OCI-LY7 (cell line): ENCODE measurements at regions not wholly inside any gene's neighbourhood (a gene's known extent, or its start where the extent isn't known, plus 50 kb on each side); places are given as distances from the start of the nearest gene placed in this dataset.

Experiments used
- EZH2phosphoT487 ChIP-seq: fragments of 200-600 bp; sonication (generic); IDR thresholded peaks from 2 replicates; pipeline ENCODE4 v1.6.1; 2018; ENCODE audit warnings: low read depth, borderline replicate concordance, mild to moderate bottlenecking, mixed run types, antibody characterized with exemption, low read length, moderate library complexity, mixed read lengths
- TF ChIP-seq, protein P1 (sequence below): fragments of 200-600 bp; sonication (generic); conservative IDR thresholded peaks from 2 replicates; pipeline ENCODE4 v1.5.1; 2014; ENCODE audit warnings: mild to moderate bottlenecking, antibody characterized with exemption, low read length, moderate library complexity, mixed read lengths

DNA sequence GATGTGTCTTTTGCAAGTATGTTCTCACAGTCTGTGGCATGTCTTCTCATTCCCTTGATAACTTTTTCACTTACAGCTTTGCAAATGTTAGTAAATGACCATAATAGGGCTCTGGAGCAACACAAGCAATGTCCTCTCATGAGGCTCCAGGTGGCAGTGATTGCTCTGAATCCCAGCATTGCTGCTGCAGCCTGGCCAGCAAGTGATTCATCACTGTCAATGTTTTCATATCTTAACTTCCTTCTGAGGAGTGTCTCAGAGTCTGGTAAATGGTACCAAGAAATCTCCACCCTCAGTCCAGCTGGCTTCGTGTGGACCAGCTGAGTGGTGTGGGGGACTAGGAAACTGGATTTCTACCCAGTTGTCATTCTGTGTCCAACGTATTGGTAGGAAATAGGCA lies 139.6 kb downstream of the MYLK4 start:
- no peak for TF ChIP-seq EZH2phosphoT487
- TF ChIP-seq, protein P1, sequence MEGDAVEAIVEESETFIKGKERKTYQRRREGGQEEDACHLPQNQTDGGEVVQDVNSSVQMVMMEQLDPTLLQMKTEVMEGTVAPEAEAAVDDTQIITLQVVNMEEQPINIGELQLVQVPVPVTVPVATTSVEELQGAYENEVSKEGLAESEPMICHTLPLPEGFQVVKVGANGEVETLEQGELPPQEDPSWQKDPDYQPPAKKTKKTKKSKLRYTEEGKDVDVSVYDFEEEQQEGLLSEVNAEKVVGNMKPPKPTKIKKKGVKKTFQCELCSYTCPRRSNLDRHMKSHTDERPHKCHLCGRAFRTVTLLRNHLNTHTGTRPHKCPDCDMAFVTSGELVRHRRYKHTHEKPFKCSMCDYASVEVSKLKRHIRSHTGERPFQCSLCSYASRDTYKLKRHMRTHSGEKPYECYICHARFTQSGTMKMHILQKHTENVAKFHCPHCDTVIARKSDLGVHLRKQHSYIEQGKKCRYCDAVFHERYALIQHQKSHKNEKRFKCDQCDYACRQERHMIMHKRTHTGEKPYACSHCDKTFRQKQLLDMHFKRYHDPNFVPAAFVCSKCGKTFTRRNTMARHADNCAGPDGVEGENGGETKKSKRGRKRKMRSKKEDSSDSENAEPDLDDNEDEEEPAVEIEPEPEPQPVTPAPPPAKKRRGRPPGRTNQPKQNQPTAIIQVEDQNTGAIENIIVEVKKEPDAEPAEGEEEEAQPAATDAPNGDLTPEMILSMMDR: no peak
